ENCODE measurements at regions not wholly inside any gene's neighbourhood (a gene's known extent, or its start where the extent isn't known, plus 50 kb on each side); places are given as distances from the start of the nearest gene placed in this dataset.
"Not testable (repeated sequence)": the region's sequence is repeated elsewhere in the genome, so short reads cannot be mapped to it uniquely, and the experiment has no call there.

DNA sequence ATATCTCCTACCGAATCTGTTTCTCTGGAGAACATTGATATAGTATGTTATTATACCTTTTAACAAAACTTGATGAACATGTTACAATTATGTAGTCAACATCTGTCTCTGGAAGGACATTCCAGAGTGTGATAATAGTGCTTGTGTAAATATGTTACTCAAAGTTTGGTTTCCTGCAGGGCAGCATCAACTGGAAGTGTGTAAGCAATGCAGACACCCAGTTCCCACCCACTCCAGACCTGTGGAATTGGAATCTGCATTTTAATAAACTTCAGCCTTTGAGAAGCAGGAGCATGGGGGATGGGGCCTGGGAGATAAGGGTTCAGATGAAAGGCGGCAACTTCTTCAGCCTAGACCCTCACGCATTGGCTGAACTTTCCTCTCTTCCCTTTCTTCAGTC lies 398.9 kb downstream of the RND3 start:
- Mint-ChIP-seq H3K4me3 (no peak overlapping the region), H3K4me1 (no peaks in the 10 kb centered on the region), H3K36me3 (no peaks in the 10 kb centered on the region), H3K9me3 (peaks cover 2 to 5% (median 4%) of the 10 kb centered on the region in 7 donors), H3K27ac (peak overlapping the region in 1 of 6 donors; percentile 24), H3K27me3 (no peaks in the 10 kb centered on the region)
- DNase-seq (no peak), ATAC-seq (ENCODE audit: low read depth in 2 of 2) (no peak)

DNA sequence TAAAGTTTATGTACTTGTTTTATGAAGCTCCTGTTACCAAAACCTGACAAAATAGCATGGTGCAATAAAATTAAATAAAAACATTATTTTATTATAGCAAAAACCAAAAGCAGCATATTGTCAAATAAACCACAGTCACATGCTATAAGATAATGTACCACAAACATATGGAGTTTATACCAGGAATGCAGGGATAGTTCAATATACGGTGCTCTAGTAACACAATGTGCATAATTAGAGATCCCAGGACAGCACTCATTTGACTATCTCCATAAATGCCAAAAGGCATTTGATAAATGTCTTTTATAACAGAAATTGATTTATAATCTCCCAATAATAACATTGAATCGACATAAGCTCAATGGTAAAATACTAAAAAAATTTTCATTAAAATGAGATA lies 402.0 kb downstream of the RND3 start:
- H3K27ac Mint-ChIP-seq, result no peak overlapping the region
- no peaks in the 10 kb centered on the region for H3K27me3 Mint-ChIP-seq
- DNase-seq (no peak), ATAC-seq (ENCODE audit: low read depth in 2 of 2) (no peak)
- H3K4me1 Mint-ChIP-seq, result no peaks in the 10 kb centered on the region
- H3K9me3 Mint-ChIP-seq, result peaks cover 5 to 17% (median 8%) of the 10 kb centered on the region in 7 donors
- H3K4me3 Mint-ChIP-seq, result no peak overlapping the region
- no peaks in the 10 kb centered on the region for H3K36me3 Mint-ChIP-seq

DNA sequence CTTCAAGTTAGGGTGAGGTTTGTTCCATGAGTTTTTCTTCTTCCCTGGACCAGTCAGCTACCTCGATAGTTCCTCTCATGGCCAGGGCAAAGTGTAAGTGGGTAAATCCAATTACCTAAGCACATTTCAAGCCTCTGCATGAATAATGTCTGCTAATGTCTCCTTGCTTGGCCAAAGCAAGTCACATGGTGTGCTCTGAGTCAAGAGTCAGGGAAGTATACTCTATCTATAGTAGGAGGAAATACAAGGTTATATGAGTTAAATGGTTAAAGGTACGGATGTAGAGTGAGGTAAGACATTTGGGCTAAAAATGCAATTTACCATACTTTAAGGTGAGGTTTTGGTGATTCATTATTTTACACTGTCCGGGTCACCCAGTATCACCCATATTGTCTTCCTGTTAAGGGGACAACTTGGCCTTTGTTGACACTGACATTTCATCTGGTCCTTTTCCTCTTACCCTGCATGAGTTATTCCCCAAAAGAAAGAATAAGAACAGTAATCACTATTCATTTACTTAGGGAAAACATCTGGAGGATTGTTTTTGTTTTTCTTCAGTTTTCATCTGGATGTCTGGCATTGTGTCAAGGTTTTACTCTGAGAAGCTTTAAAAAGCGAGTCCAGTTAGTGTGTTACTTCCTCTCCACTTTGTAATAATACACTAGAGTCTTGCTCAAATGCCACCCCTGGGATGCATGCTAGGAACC lies 405.5 kb downstream of the RND3 start:
- Mint-ChIP-seq H3K9me3 (peaks cover 5 to 21% (median 13%) of the 10 kb centered on the region in 7 donors), H3K36me3 (no peaks in the 10 kb centered on the region), H3K27me3 (no peaks in the 10 kb centered on the region), H3K4me1 (no peaks in the 10 kb centered on the region), H3K4me3 (no peak overlapping the region), H3K27ac (no peak overlapping the region)
- DNase-seq (no peak), ATAC-seq (ENCODE audit: low read depth in 2 of 2) (no peak)

DNA sequence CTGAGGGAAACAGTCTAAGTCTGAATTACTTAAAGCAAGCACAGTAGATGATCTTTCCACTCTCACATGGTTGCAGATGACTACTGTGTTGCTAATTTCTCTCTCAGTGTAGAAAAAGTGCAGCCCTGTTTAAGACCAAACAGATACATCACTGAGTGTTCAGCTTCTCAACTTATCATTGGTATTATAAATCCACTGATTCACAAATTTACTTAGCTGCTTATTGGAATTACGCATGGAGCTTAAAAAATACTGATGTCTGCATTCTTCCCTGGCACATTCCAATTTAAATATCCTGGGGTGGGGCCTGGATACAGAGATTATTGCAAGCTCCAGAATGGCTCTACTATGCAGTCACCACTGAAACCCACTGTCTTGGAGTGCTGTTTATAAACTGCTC lies 411.2 kb downstream of the RND3 start:
- Mint-ChIP-seq H3K36me3 (no peaks in the 10 kb centered on the region), H3K4me1 (no peaks in the 10 kb centered on the region), H3K4me3 (no peak overlapping the region), H3K9me3 (peaks cover 0 to 14% (median 7%) of the 10 kb centered on the region in 7 donors), H3K27ac (no peak overlapping the region), H3K27me3 (no peaks in the 10 kb centered on the region)
- DNase-seq (no peak), ATAC-seq (ENCODE audit: low read depth in 2 of 2) (no peak)

DNA sequence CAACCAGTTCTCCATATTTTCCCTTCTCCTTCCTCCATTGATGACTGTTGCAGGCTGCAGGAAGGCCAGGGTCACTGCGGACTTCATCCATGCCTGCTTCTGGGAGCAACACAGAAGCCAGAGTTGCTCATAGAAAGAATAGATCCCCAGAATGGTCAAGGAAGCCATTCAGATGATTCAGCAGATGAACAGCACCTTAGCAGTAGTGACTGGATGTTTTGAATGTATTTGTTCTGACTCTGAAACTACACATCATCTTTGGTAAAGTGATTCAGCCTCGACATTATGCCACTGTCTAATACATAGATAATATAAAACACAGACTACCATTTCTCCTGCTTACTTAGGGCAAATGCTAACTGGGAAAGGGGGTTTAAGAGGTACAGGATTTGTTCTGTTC lies 411.6 kb downstream of the RND3 start:
- DNase-seq (no peak), ATAC-seq (ENCODE audit: low read depth in 2 of 2) (no peak)
- no peak overlapping the region for H3K4me3 Mint-ChIP-seq
- H3K27me3 Mint-ChIP-seq, result no peaks in the 10 kb centered on the region
- H3K9me3 Mint-ChIP-seq, result peaks cover 0 to 14% (median 7%) of the 10 kb centered on the region in 7 donors
- no peak overlapping the region for H3K27ac Mint-ChIP-seq
- no peaks in the 10 kb centered on the region for H3K36me3 Mint-ChIP-seq
- H3K4me1 Mint-ChIP-seq, result no peaks in the 10 kb centered on the region

DNA sequence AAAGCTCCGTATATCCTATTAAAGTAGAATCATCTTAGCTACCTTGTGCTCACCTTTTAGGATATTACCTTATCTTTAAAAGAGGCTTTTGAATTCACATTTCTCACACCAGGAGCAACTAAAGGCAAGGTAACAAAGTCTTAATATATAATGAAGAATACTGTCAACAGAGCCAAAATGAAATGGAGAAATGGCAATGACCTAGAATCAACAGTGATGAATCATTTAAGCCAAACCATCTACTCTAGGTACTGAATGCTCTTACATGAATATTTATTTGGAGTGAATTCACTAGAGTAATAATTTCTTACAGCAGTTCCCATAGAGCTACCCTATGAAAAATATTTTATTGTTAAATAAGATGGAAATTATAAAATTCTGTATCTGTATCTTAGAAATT lies 421.0 kb downstream of the RND3 start:
- H3K4me1 Mint-ChIP-seq, result no peaks in the 10 kb centered on the region
- H3K27ac Mint-ChIP-seq, result no peak overlapping the region
- H3K27me3 Mint-ChIP-seq, result no peaks in the 10 kb centered on the region
- H3K36me3 Mint-ChIP-seq, result no peaks in the 10 kb centered on the region
- no peak for DNase-seq
- H3K9me3 Mint-ChIP-seq, result peaks cover 0 to 5% (median 0%) of the 10 kb centered on the region in 7 donors
- H3K4me3 Mint-ChIP-seq, result no peak overlapping the region
- no peak for ATAC-seq (ENCODE audit: low read depth in 2 of 2)

DNA sequence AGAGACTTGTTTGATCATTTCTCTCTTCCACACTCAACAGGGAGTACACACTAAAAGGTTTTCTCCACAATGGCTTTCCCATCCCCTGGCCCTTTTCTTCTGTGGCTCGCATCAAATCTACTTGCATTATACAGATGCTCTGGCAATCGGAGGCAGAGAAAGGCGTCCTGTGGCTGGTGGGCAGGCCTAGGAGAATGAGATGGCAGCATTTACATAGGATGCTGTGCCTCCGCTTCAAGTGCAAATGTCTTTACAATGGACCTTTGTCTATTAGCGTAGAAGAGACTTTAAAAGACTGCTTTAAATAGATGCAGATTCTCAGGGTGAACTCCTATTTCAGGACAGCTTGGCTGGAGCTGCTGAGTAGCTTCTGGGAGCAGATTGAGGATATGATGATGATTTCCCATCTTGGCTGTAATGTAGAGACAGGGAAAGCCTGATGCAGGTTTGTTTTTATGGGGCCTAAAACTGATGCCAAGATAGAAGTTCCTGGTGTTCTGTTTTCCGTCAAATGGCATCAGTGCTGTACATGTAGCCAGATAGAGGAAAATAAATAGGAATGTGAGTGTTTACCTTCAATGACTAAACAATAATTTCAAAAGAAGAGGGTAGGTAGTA lies 423.4 kb downstream of the RND3 start:
- peaks cover 0 to 5% (median 0%) of the 10 kb centered on the region in 7 donors for H3K9me3 Mint-ChIP-seq
- H3K4me1 Mint-ChIP-seq, result no peaks in the 10 kb centered on the region
- no peaks in the 10 kb centered on the region for H3K36me3 Mint-ChIP-seq
- H3K27me3 Mint-ChIP-seq, result no peaks in the 10 kb centered on the region
- no peak for ATAC-seq (ENCODE audit: low read depth in 2 of 2)
- H3K27ac Mint-ChIP-seq, result no peak overlapping the region
- DNase-seq, result no peak
- no peak overlapping the region for H3K4me3 Mint-ChIP-seq

DNA sequence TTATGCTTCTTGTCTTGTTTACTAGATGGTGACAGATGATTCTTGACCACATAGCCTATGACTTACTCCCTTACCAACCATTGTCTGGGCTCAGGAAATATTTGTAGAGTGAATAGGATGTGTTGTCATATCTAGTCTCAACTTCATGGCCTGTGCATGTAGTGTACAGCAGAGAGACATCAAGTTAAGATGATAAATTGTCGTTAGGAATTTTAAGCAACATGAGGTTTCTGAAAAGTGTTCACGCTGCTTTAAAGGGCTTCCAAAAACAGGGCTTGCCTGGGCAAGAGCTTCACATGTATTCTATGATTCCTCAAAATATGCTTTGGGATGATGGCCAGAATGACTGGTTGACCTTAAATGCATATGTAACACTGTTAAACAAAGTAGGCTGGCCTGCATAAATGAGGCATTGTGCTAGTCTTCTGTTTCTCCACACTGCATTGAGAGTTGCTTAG lies 424.0 kb downstream of the RND3 start:
- Mint-ChIP-seq H3K36me3 (no peaks in the 10 kb centered on the region), H3K27ac (no peak overlapping the region), H3K27me3 (no peaks in the 10 kb centered on the region), H3K4me3 (no peak overlapping the region), H3K4me1 (no peaks in the 10 kb centered on the region), H3K9me3 (peaks cover 0 to 5% (median 0%) of the 10 kb centered on the region in 7 donors)
- ATAC-seq (ENCODE audit: low read depth in 2 of 2), result no peak
- no peak for DNase-seq

DNA sequence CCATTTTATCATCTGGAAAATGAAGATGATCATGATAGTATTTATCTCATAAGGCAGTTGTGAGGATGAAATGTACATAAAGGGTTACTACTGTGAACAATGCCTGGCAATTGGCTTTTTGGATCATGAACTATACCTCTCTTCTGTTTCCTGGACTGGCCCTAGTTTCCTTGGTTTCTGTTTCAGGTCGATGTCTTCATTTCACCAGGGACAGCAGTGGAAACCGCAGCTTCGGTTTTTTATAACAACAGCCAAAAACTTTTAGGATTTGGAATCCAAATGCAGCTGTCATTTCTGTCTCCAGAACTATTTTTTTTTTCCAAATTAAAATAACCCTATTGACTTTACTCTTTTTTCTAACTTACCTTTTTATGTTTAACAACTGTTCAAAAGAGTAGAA lies 425.1 kb downstream of the RND3 start:
- peak overlapping the region in 1 of 6 donors; percentile 65 for H3K27ac Mint-ChIP-seq
- peaks cover 0 to 5% (median 0%) of the 10 kb centered on the region in 7 donors for H3K9me3 Mint-ChIP-seq
- ATAC-seq (ENCODE audit: low read depth in 2 of 2) (no peak), DNase-seq (no peak)
- H3K4me3 Mint-ChIP-seq, result no peak overlapping the region
- no peaks in the 10 kb centered on the region for H3K4me1 Mint-ChIP-seq
- no peaks in the 10 kb centered on the region for H3K36me3 Mint-ChIP-seq
- H3K27me3 Mint-ChIP-seq, result no peaks in the 10 kb centered on the region

DNA sequence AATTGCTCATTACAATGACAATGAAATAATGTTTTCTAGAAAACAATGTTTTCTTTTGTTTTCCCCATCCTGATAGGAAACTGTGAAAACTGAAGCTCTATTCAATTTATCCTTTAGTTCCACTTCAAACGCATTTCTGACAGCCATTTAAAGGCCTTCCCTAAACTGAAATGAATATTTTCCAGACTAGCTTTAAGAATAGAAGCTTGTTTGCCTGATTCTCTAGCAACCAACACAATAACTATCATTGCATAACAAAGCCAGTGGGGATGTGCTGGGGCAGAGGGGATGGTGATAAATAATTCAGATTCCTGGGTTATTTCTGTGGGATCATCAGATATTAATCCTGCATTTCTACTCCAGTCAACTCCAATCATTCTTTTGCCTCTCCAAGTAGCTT lies 427.1 kb downstream of the RND3 start:
- Mint-ChIP-seq H3K9me3 (peaks cover 0 to 7% (median 0%) of the 10 kb centered on the region in 7 donors), H3K27me3 (no peaks in the 10 kb centered on the region), H3K4me1 (no peaks in the 10 kb centered on the region), H3K4me3 (no peak overlapping the region), H3K36me3 (no peaks in the 10 kb centered on the region), H3K27ac (no peak overlapping the region)
- ATAC-seq (ENCODE audit: low read depth in 2 of 2), result no peak
- no peak for DNase-seq

DNA sequence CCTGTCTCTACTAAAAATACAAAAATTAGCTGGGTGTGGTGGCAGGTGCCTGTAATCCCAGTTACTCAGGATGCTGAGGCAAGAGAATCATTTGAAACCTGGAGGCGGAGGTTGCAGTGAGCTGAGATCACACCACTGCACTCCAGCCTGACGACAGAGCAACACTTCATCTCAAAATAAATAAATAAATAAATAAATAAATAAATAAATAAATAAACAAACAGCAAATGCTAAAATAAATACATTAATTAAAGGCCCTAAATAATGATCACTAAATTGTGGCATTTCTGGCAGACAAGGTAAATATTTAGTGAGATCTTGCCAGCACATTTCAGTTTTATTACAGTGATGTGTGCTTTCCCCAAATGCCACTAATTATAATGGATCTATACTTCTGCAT lies 427.8 kb downstream of the RND3 start:
- not testable (repeated sequence) for H3K9me3 Mint-ChIP-seq; H3K27me3 Mint-ChIP-seq; H3K36me3 Mint-ChIP-seq; H3K4me1 Mint-ChIP-seq; DNase-seq; ATAC-seq (ENCODE audit: low read depth in 2 of 2); H3K4me3 Mint-ChIP-seq; H3K27ac Mint-ChIP-seq

DNA sequence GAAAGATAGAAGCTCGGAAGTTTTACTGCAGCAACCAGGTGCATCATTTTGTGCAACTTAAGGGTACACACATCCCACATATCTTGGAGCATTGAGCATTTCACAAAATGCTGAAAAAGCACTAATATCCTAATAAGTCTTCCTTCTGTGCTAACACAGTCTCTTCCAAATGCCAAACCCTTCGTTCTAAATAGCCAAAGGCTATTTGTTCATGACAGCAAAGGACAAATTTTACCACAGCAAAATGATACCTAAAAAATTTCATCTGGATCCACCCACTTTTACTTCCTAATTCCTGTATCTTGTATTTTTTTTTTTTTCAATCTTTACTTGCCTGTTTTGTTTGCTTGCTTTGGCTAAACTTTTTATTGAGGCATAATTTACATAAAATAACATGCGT lies 435.0 kb downstream of the RND3 start:
- Mint-ChIP-seq H3K9me3 (peaks cover 0 to 14% (median 4%) of the 10 kb centered on the region in 7 donors), H3K27me3 (no peaks in the 10 kb centered on the region), H3K27ac (no peak overlapping the region), H3K4me1 (no peaks in the 10 kb centered on the region), H3K36me3 (no peaks in the 10 kb centered on the region), H3K4me3 (no peak overlapping the region)
- DNase-seq (no peak), ATAC-seq (ENCODE audit: low read depth in 2 of 2) (no peak)

DNA sequence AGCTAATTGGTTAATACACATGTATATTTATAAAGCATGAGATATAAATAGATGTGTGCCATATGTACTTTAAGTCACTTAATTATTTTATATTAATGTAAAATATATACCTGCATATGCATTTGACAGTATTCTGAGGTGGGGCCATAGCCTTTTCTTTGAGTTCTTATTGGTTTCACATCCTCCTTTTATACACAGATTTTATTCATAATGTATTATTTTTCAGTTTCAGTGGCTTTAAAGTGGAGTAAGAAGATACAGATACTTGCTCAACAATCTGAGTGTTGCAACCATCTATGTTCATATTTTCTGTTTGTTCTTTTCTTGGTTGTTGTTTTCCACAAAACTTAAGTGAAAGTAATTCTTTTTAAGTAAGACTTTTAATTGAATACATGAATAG lies 436.5 kb downstream of the RND3 start:
- DNase-seq, result no peak
- H3K27ac Mint-ChIP-seq, result no peak overlapping the region
- H3K36me3 Mint-ChIP-seq, result no peaks in the 10 kb centered on the region
- H3K27me3 Mint-ChIP-seq, result no peaks in the 10 kb centered on the region
- no peak for ATAC-seq (ENCODE audit: low read depth in 2 of 2)
- H3K4me1 Mint-ChIP-seq, result no peaks in the 10 kb centered on the region
- H3K4me3 Mint-ChIP-seq, result no peak overlapping the region
- H3K9me3 Mint-ChIP-seq, result peaks cover 0 to 18% (median 4%) of the 10 kb centered on the region in 7 donors

DNA sequence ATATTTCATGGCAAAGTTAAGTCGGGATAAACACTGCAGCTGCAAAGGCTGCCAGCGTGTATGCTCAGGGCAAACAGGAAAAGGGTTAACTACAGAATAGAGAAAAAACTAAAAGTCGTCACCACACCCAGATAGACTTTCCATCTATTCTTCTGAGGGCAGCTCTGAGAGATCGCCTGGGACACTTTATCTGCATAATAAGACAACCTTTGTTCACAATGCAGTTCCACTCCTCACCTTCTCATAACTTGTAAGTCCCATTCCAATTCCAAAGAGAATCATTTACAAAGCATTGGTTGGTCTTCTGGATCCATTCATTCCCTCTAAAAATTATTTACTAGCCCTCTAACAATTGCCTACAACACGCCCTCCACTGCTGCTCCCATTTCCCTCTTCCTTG lies 437.4 kb downstream of the RND3 start:
- Mint-ChIP-seq H3K4me1 (no peaks in the 10 kb centered on the region), H3K9me3 (peaks cover 0 to 14% (median 4%) of the 10 kb centered on the region in 7 donors), H3K4me3 (no peak overlapping the region), H3K27ac (no peak overlapping the region), H3K27me3 (no peaks in the 10 kb centered on the region), H3K36me3 (no peaks in the 10 kb centered on the region)
- DNase-seq, result no peak
- ATAC-seq (ENCODE audit: low read depth in 2 of 2), result no peak
